ENCODE measurements at regions not wholly inside any gene's neighbourhood (a gene's known extent, or its start where the extent isn't known, plus 50 kb on each side); places are given as distances from the start of the nearest gene placed in this dataset.

DNA sequence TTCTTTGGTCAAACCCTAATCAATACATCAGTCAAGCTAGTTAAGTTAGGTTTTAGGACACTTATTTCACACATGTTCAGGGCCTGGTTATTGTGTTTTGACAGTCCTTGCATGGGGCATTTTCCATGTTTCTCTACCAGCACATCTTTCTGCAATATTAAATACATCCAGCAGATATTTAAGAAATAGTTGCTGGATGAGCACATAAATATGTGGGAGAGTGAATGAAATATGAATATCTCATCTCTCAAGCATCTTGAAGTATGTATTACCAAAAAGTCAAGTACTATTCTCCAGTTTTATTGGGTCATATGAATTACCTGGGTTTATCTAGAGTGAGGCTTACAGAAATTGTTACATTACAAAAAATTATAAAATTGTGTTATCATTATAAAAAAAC lies 621.9 kb upstream of the GJE1 start:
- TF ChIP-seq CTCF (conservative IDR thresholded peaks at IDR 0.05; ENCODE audit: low read depth, low read length) (no peak), EZH2 (IDR thresholded peaks at IDR 0.05; ENCODE audit: borderline replicate concordance, low read depth, low read length, poor library complexity, severe bottlenecking) (no peak)

Data from A673 (cell line).